ENCODE measurements at regions not wholly inside any gene's neighbourhood (a gene's known extent, or its start where the extent isn't known, plus 50 kb on each side); places are given as distances from the start of the nearest gene placed in this dataset.

GRCh38 chr2:120441744-120442471, 96.0 kb downstream of the INHBB start (continued):
- no peak; the same call in 1 of the 2 replicates for TF ChIP-seq BCL3 (CRISPR knock-in tag; IDR thresholded peaks at IDR 0.05)
- TF ChIP-seq RAD51 (IDR thresholded peaks at IDR 0.05; ENCODE audit: borderline replicate concordance): no peak
- TF ChIP-seq ERF (CRISPR knock-in tag; IDR thresholded peaks at IDR 0.05): no peak
- TF ChIP-seq TFDP1 (CRISPR knock-in tag; IDR thresholded peaks at IDR 0.05; ENCODE audit: borderline replicate concordance): peak; percentile 74; the same call in 1 of the 2 replicates
- TF ChIP-seq DR1 (CRISPR knock-in tag; IDR thresholded peaks at IDR 0.05): peak; percentile 24; the same call in 1 of the 2 replicates
- no peak for TF ChIP-seq ZBED4 (CRISPR knock-in tag; IDR thresholded peaks at IDR 0.05; ENCODE audit: borderline replicate concordance)
- TF ChIP-seq KDM4B (CRISPR knock-in tag; IDR thresholded peaks at IDR 0.05): no peak
- peak; percentile 53; the same call in 1 of the 2 replicates for TF ChIP-seq PHF21A (CRISPR knock-in tag; IDR thresholded peaks at IDR 0.05)
- TF ChIP-seq MXD4 (CRISPR knock-in tag; IDR thresholded peaks at IDR 0.05): 0 out of 2 replicates have a peak, but pooled peaks have one; percentile 15
- TF ChIP-seq HCFC1 (IDR thresholded peaks at IDR 0.05; ENCODE audit: low read depth, low read length): no peak
- peak; percentile 28; the same call in 1 of the 2 replicates for TF ChIP-seq FOXJ3 (CRISPR knock-in tag; IDR thresholded peaks at IDR 0.05; ENCODE audit: borderline replicate concordance)
- no peak for TF ChIP-seq HNF1A (IDR thresholded peaks at IDR 0.05; ENCODE audit: low read depth)
- TF ChIP-seq HNF1A (CRISPR knock-in tag; IDR thresholded peaks at IDR 0.05; ENCODE audit: borderline replicate concordance): no peak
- no peak for TF ChIP-seq ARNT (IDR thresholded peaks at IDR 0.05)
- TF ChIP-seq ZNF749 (CRISPR knock-in tag; IDR thresholded peaks at IDR 0.05; ENCODE audit: borderline replicate concordance): no peak
- TF ChIP-seq ZNF512B (CRISPR knock-in tag; IDR thresholded peaks at IDR 0.05; ENCODE audit: borderline replicate concordance): no peak; the same call in 1 of the 2 replicates
